ENCODE measurements at regions not wholly inside any gene's neighbourhood (a gene's known extent, or its start where the extent isn't known, plus 50 kb on each side); places are given as distances from the start of the nearest gene placed in this dataset.

- TF ChIP-seq CTCF (IDR thresholded peaks at IDR 0.05) (no peak), POLR2A (IDR thresholded peaks at IDR 0.05) (no peak)
These were observed 385.7 kb downstream of the PLK2 start for GRCh38 chr5:58074222-58074621.
